NCI-H1694 treated with DMSO at 0.1 percent for 48 hours (cell line): ENCODE measurements at regions not wholly inside any gene's neighbourhood (a gene's known extent, or its start where the extent isn't known, plus 50 kb on each side); places are given as distances from the start of the nearest gene placed in this dataset.
"Not testable (repeated sequence)": the region's sequence is repeated elsewhere in the genome, so short reads cannot be mapped to it uniquely, and the experiment has no call there.

Experiments used
- DNase-seq: peaks from one replicate; lab custom pipeline; 2025; lab: John Stamatoyannopoulos, UW

- no peak for DNase-seq
These were observed 200.5 kb downstream of the UQCRFS1 start for GRCh38 chr19:29012457-29012856.

GRCh38 chr19:29010276-29010675 is 202.7 kb downstream of the UQCRFS1 start:
- DNase-seq = no peak

- no peak for DNase-seq
These were observed 206.8 kb downstream of the UQCRFS1 start for GRCh38 chr19:29006057-29006735.

GRCh38 chr19:29004796-29005195 is 208.2 kb downstream of the UQCRFS1 start:
- DNase-seq = no peak

GRCh38 chr19:29003641-29004409 is 209.1 kb downstream of the UQCRFS1 start:
- no peak for DNase-seq

DNA sequence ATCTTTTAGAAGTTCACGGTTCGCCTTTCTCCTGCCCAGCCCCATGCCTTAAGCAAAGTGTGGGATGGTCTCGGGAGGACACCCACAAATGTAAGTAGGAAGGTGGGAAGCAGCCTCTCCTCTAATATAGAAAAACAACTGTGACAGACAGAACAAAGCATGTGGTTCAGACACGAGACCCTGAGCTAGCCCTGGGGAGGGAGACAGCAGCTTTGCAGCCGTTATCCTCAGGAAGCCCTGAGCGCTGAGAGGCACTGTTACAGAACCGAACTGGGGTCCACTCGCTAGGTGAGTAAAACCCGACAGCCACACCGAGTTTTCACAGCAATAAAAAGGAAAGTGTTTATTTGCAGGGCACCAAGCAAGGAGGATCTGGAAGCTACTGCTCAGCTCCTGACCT is 210.6 kb downstream of the UQCRFS1 start:
- DNase-seq = no peak

DNA sequence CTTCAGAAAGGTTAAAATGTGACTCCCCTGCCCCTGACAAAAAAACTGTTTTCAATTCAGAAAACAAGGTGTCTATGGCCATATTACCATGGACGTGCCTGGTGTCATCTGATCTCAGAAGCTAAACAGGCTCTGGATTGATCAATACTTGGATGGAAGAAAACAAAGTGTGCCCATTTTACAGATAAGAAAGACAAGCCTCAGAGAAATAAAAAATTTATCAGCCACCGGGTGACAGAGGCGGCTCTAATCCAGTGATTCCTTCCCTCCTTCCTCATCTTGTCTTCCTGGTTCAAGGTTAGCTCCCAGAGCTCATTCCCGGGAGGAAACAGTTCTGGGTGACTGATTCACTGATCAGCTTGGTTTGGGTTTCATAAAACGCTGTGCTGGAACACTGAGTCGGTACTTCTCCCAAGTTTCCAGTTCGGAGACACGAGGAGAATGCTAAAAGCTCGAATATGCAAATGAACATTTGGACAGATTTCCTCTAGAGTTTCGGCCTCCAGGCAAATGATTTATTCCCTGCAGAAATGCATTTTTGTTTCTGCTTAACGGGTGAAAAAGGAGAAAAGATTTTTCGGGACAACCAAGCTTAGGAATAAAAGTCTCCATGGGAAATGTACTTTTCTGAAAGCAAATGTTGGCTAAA is 211.2 kb downstream of the UQCRFS1 start:
- no peak for DNase-seq

DNA sequence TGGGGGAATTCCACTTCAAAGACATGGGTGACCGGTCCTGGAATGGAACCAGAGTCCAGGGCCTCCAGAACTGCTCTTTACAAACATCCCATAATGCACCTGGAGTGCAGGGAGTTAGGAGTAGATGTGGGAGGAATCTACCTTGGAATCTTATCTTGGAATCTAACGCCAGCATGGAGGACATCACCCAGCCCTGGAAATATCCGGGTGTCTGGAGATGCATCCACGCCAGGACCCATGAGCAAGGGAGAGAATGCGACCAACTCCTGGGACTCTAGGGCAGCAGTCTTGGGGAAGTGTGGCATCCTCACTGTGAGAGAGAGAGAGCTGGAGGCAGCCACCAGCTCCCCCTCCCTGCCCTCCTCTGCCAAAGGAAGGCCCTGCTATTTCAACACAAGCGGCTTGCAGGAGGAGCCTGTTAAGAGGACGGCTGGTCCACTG is 211.8 kb downstream of the UQCRFS1 start:
- no peak for DNase-seq

DNA sequence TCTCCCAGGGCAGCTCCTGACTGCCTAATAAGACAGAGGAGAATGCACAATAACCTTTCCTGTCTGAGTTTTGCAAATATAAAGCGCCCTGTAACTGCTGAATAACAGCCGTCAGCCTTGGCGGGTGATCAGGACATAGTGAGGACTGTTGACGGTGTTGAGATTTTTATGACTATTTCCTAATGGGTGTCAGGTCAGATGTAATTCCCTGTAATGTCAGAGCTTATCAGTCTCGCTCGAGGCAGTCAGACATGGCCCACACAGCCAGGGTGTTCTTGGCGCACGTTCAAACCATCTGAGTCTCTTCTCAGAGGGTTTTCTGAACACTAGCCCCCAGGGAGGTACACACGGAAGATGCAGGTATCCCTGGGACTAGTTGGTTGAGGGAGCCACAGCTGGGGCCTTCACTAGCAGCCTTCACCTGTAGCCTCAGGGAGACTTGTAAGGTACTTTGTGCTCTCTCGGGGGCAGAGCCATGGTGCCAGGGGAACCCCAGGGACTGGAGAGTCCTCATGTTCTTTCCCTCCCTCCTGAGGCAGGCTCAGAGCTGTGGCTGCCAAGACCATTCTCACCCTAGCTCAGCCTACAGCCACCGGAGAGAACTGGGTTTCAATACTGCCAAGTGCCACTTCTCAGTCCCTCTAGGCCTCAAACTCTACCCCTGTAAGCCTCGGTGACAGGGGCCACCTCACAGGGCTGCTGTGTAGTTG is 213.1 kb downstream of the UQCRFS1 start:
- DNase-seq = no peak

DNA sequence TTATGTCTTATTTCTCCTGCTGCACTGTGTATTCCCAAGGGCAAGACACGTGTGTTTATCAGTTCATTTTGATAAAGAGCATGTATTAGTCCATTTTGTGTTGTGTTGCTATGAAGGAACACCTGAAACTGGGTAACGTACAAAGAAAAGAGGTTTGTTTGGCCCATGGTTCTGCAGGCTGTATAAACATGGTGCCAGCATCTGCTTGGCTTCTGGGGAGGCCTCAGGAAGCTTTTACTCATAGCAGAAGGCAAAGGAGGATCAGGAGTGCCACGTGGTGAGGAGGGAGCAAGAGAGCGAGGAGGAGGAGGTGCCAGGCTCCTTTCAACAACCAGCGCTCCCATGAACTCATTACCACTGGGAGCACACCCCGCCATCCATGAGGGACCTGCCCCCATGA is 214.0 kb downstream of the UQCRFS1 start:
- DNase-seq = no peak

GRCh38 chr19:28997866-28998265 is 215.1 kb downstream of the UQCRFS1 start:
- DNase-seq = not testable (repeated sequence)

- DNase-seq = no peak
These were observed 222.4 kb downstream of the UQCRFS1 start for GRCh38 chr19:28990522-28990921.

GRCh38 chr19:28989739-28990138 is 223.2 kb downstream of the UQCRFS1 start:
- DNase-seq = no peak

- DNase-seq = no peak
These were observed 224.9 kb downstream of the UQCRFS1 start for GRCh38 chr19:28988066-28988465.

DNA sequence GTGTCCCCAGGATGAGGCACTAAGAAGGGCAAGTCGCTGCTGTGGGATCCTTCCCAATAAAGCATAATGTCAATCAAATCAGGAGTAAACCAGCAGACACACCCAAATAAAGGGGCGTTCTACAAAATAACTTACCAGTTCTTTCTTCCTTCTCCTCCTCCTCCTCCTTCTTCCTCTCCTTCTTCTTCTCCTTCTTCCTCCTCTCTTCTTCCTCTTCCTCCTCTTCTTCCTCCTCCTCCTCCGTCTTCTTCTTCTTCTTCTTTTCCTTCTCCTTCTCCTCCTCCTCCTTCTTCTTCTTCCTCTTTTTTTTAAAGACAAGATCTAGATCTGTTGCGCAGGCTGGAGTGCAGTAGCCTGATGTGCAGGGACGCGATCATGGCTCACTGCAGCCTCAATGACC is 225.8 kb downstream of the UQCRFS1 start:
- DNase-seq = no peak

DNA sequence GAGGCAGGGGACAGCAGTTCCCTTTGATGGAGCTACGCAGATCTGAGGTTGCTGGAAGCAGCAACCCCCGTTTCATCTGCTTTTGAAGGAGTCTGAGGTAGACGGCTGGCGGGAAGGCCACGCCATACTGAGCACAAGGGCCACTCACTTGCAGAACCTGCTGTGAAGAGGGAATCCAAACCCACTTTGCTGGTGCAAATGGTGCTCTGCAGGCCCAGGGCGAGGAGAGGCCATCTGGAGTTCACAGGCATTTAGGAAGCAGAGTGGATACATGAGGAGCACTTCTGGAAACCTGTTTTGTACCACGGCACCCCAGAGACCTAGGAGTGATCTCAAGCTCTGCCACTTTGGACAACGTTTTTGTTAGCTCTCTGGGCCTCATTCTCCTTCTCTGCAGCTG is 227.8 kb downstream of the UQCRFS1 start:
- no peak for DNase-seq

DNA sequence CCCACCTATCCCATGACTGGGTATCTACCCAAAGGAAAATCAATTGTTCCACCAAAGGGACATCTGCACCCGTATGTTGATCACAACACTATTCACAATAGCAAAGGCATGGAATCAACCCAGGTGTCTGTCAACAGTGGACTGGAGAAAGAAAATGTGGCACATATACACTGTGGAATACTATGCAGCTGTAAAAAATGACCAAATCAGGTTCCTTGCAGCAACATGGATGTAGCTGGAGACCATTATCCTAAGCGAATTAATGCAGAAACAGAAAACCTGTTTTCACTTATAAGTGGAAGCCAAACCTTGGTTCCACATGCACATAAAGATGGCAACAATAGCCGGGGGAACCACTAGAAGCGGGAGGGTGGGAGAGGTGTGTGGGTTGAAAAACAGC is 228.6 kb downstream of the UQCRFS1 start:
- DNase-seq = no peak

DNA sequence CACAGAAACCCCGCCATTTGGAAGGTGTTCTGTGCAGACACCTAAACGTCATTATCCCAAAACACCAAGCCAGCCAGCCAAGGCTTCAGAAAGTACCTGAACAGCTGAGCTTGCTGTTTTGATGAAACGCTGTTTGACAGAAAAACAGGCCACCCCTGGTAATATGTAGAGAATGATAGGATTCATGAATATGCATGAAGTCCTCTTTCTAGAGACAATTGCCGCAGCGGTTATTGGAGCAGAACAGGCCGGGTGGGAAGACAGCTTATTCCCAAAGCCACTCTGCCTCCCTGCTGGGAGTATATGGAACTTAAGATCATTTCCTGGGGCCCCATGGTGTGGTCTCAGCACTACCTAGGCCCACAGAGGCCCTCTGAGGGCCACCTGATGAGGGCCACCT is 229.5 kb downstream of the UQCRFS1 start:
- DNase-seq = no peak

DNA sequence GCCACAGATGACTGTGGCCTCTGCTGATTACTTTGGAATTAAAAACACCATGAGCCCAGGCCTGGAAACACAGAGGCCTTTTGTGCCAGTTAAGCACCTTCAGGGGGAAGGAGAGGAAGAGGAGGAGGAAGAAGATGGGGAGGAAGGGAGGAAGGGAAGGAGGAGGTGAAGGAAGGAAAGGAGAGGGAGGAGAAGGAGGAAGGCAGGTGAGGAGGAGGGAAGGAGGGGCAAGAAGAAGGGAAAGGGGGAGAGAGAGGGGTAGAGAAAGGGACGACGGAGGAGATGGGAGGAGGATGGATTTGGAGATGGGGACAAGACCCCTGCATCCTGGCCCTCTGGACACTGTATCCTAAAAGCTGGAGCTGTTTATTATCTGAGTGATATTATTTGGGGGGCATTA is 231.0 kb downstream of the UQCRFS1 start:
- no peak for DNase-seq

DNA sequence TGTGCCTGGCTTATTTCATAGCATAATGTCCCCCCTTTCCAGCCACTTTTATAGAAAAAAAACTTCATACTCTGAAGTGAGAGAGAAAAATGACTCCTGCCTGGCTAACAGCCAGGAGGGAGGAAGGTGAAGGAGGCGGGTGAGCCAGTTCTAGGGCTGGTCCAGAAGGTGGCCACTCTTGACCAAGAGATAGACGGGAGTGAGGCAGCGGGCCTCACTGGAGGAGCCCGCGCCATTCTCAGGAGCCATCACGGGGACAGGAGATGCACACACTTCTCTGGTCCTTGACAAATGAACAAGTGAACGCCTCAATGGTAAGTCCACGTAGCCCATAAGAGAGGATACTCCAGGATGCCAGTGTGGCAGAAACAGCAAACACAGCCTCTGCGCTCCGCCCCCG is 231.4 kb downstream of the UQCRFS1 start:
- DNase-seq = no peak

- DNase-seq = no peak
These were observed 232.6 kb downstream of the UQCRFS1 start for GRCh38 chr19:28980236-28980868.

DNA sequence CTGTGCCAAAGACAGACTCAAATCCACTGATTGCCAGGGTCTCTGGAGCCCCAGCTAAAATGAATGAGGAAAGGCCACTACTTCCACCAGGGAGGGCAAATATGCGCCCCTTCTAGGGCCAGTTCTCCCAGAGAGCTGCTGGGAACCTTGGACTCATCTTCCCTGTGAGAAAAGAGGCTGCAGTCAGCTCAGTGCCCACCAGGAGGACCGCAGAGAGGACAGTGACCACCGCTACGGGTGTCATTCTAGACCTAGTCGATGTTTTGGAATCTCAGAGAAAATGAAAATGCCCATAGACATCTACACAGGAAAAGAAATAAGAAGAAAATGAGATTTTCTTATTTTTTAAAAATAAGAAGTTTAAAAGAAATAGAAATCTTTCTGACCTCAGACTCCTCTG is 235.1 kb downstream of the UQCRFS1 start:
- DNase-seq = no peak
